ENCODE measurements at regions not wholly inside any gene's neighbourhood (a gene's known extent, or its start where the extent isn't known, plus 50 kb on each side); places are given as distances from the start of the nearest gene placed in this dataset.

GRCh38 chr13:81142306-81142999 is 801.5 kb upstream of the SPRY2 start:
- TF ChIP-seq POLR2A (IDR thresholded peaks at IDR 0.05), result no peak
- no peak for TF ChIP-seq CTCF (IDR thresholded peaks at IDR 0.05)
